ENCODE measurements at regions not wholly inside any gene's neighbourhood (a gene's known extent, or its start where the extent isn't known, plus 50 kb on each side); places are given as distances from the start of the nearest gene placed in this dataset.

GRCh38 chr17:5747964-5748363 lies 163.7 kb upstream of the NLRP1 start:
- TF ChIP-seq POLR2AphosphoS5 (IDR thresholded peaks at IDR 0.05; ENCODE audit: borderline replicate concordance, low read depth, low read length) (no peak), EZH2 (IDR thresholded peaks at IDR 0.05) (no peak)

All from SK-N-MC (cell line).